Hepatocyte (in vitro differentiated cells): ENCODE measurements at regions not wholly inside any gene's neighbourhood (a gene's known extent, or its start where the extent isn't known, plus 50 kb on each side); places are given as distances from the start of the nearest gene placed in this dataset. TPM values are rescaled to one million over a fixed set of nuclear protein-coding genes. Genes with fewer than 3 reads are reported as not detected.

ENCODE experiments used
- DNase-seq: peaks from one replicate; pipeline ENCODE4 v3.0.0-alpha.2; 2016; ENCODE audit warnings: low spot score
- H2AFZ ChIP-seq: fragments of 200-600 bp; sonication (generic); 2 replicates; pipeline ENCODE4 v1.6.0; 2016; ENCODE audit warnings: antibody characterized with exemption, mild to moderate bottlenecking
- H3K27ac ChIP-seq: fragments of 200-600 bp; sonication (generic); 2 replicates; pipeline ENCODE4 v1.5.1; 2016; ENCODE audit warnings: mild to moderate bottlenecking
- H3K27me3 ChIP-seq: fragments of 200-600 bp; sonication (generic); 2 replicates; pipeline ENCODE4 v1.6.1; 2016
- H3K36me3 ChIP-seq: fragments of 200-600 bp; sonication (generic); replicated peaks from 2 replicates; pipeline ENCODE4 v1.5.1; 2016; ENCODE audit warnings: low read depth; ENCODE audit not compliant: insufficient read depth
- H3K4me1 ChIP-seq: fragments of 200-600 bp; sonication (generic); 2 replicates; pipeline ENCODE4 v1.5.1; 2016; ENCODE audit warnings: mild to moderate bottlenecking, moderate library complexity; ENCODE audit not compliant: insufficient read depth
- H3K4me2 ChIP-seq: fragments of 200-600 bp; sonication (generic); 2 replicates; pipeline ENCODE4 v1.6.0; 2016
- H3K4me3 ChIP-seq: fragments of 200-600 bp; sonication (generic); 2 replicates; pipeline ENCODE4 v1.5.1; 2016; ENCODE audit warnings: mild to moderate bottlenecking
- H3K79me2 ChIP-seq: fragments of 200-600 bp; sonication (generic); 2 replicates; pipeline ENCODE4 v1.6.0; 2017; ENCODE audit warnings: mild to moderate bottlenecking
- H3K9me2 ChIP-seq: fragments of 200-600 bp; sonication (generic); replicated peaks from 2 replicates; pipeline ENCODE4 v1.6.0; 2017; ENCODE audit warnings: mild to moderate bottlenecking; ENCODE audit not compliant: insufficient read depth
- H3K9me3 ChIP-seq: fragments of 200-600 bp; sonication (generic); 2 replicates; pipeline ENCODE4 v1.5.1; 2016; ENCODE audit warnings: low read depth, mild to moderate bottlenecking
- H4K20me1 ChIP-seq: fragments of 200-600 bp; sonication (generic); 2 replicates; pipeline ENCODE4 v1.6.0; 2016; ENCODE audit warnings: mild to moderate bottlenecking; ENCODE audit not compliant: insufficient read depth, poor library complexity, severe bottlenecking
- CTCF ChIP-seq: fragments of 200-600 bp; sonication (generic); IDR thresholded peaks from 2 replicates; pipeline ENCODE4 v1.5.1; 2016; ENCODE audit warnings: antibody characterized with exemption, mild to moderate bottlenecking; ENCODE audit not compliant: poor library complexity
- EZH2 ChIP-seq: fragments of 200-600 bp; sonication (generic); IDR thresholded peaks from 2 replicates; pipeline ENCODE4 v1.6.1; 2016; ENCODE audit warnings: antibody characterized with exemption, mild to moderate bottlenecking, borderline replicate concordance
- EZH2phosphoT487 ChIP-seq: fragments of 200-600 bp; sonication (generic); IDR thresholded peaks from one replicate; pipeline ENCODE4 v1.6.1; 2018; ENCODE audit warnings: antibody characterized with exemption, mild to moderate bottlenecking, low read depth, moderate library complexity; ENCODE audit not compliant: unreplicated experiment, severe bottlenecking
- WGBS: methylation state at CpG from one replicate; pipeline ENCODE4 v1.1.6; 2016; ENCODE audit warnings: low lambda C conversion rate; ENCODE audit errors: missing lambda C conversion rate; 5-methylcytosine and 5-hydroxymethylcytosine counted together
- small RNA-seq: library from RNA; depleted of rRNA; stranded (forward); fragments of <200 nt; gene quantifications from one replicate; pipeline ENCODE3, GENCODE V24; 2014

DNA sequence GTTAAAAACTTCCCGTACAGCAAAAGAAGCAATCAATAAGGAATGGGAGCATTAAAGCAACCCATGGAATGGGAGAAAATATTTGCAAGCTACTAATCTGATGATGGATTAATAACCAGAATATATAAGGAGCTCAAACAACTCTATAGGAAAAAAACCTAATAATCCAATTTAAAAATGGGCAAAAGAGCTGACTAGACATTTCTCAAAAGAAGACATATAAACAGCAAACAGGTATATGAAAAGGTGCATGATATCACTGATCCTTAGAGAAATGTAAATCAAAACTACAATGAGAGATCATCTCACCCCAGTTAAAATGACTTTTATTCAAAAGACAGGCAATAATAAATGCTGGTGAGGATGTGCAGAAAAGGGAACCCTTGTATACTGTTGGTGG lies 52.7 kb upstream of the POU1F1 start:
- Histone ChIP-seq H3K4me1 (peaks cover 6% of the 10 kb centered on the region), H4K20me1 (no peaks in the 10 kb centered on the region), H3K27me3 (no peaks in the 10 kb centered on the region), H3K4me2 (no peak overlapping the region), H3K9me3 (no peaks in the 10 kb centered on the region), H3K36me3 (no peaks in the 10 kb centered on the region), H2AFZ (no peak overlapping the region), H3K27ac (no peak overlapping the region), H3K4me3 (no peak overlapping the region), H3K9me2 (no peaks in the 10 kb centered on the region), H3K79me2 (no peaks in the 10 kb centered on the region)
- TF ChIP-seq EZH2phosphoT487 (no peak), CTCF (no peak), EZH2 (no peak)
- WGBS: 42% methylated on average over 1 of the region's 1 CpG
- DNase-seq: no peak

Small RNA genes lying in the stretch of these regions (small RNA-seq; reads per million reads assigned to genes)
- gene RNU6-873P (not detected), gene RNU6ATAC6P (not detected)
